Right lobe of liver (tissue), 6 donors: ENCODE measurements at regions not wholly inside any gene's neighbourhood (a gene's known extent, or its start where the extent isn't known, plus 50 kb on each side); places are given as distances from the start of the nearest gene placed in this dataset.

ENCODE experiments used
- ATAC-seq, 4 donors: fragments of 200-7000 bp; cut with Tn5 transposase; one replicate each; pipeline ENCODE4 v1.9.1; 2020; ENCODE audit warnings: mild to moderate bottlenecking in 4 of 4, moderate library complexity in 4 of 4
- DNase-seq, 3 donors: peaks; one replicate each; pipeline ENCODE4 v3.0.0-alpha.2; 2020
- H3K27ac ChIP-seq, 3 donors: fragments of 200-600 bp; one replicate each; pipeline ENCODE4 v1.8.0; 2022
- H3K27me3 ChIP-seq, 2 donors: fragments of 200-600 bp; one replicate each; pipeline ENCODE4 v1.8.0; 2022
- H3K36me3 ChIP-seq, 4 donors: fragments of 200-600 bp; sonication (generic) in 1 of 4; one replicate each; pipeline versions ENCODE4 v1.5.1 to v1.8.0; 2017 to 2022; ENCODE audit warnings: control low read depth in 1 of 4
- H3K4me1 ChIP-seq, 4 donors: fragments of 200-600 bp; sonication (generic) in 1 of 4; one replicate each; pipeline versions ENCODE4 v1.5.1 to v1.8.0; 2017 to 2022; ENCODE audit warnings: control low read depth in 1 of 4
- H3K4me3 ChIP-seq, 3 donors: fragments of 200-600 bp; one replicate each; pipeline ENCODE4 v1.8.0; 2022
- H3K9me3 ChIP-seq, 4 donors: fragments of 200-600 bp; sonication (generic) in 1 of 4; one replicate each; pipeline versions ENCODE4 v1.5.1 to v1.8.0; 2017 to 2022; ENCODE audit warnings: control low read depth in 1 of 4
- CTCF ChIP-seq, 4 donors: fragments of 200-600 bp in 3 of 4; fragments of 450-650 bp in 1 of 4; IDR thresholded peaks; one replicate each; pipeline versions ENCODE4 v1.5.1 to v1.8.0; 2016 to 2022; ENCODE audit warnings: antibody characterized with exemption in 4 of 4, mild to moderate bottlenecking in 2 of 4
- POLR2A ChIP-seq: fragments of 450-650 bp; IDR thresholded peaks from one replicate; pipeline ENCODE4 v1.6.1; 2017; ENCODE audit warnings: antibody characterized with exemption, mild to moderate bottlenecking
- WGBS: methylation state at CpG from one replicate; pipeline ENCODE4 v1.1.6; 2018; ENCODE audit warnings: low coverage, low lambda C conversion rate; ENCODE audit not compliant: insufficient coverage; ENCODE audit errors: missing lambda C conversion rate; 5-methylcytosine and 5-hydroxymethylcytosine counted together
- intact Hi-C, 2 donors: fragments of 100-400 bp; cut with DNase I; formaldehyde crosslinking; loops; one replicate each; pipeline versions ENCODE4 v1.11.2 to v1.14.1; 2022
- donor health status: DM: no; HTN: yes; CAD: no.
- donor health status: DM: no; HTN: no; CAD: no.
- donor health status: DM: no; HTN: no; CAD: no.
- donor health status: DM: no; HTN: yes; CAD: no.
- donor health status: DM: no; HTN: yes; CAD: no.

GRCh38 chr1:208556461-208556860, 312.3 kb upstream of the PLXNA2 start:
- no peak for TF ChIP-seq POLR2A
- no peak for TF ChIP-seq CTCF (IDR thresholded peaks at IDR 0.05)
- H3K27me3 ChIP-seq = no peaks in the 10 kb centered on the region
- H3K36me3 ChIP-seq = no peaks in the 10 kb centered on the region

GRCh38 chr1:208557046-208557722, 313.0 kb upstream of the PLXNA2 start:
- no peaks in the 10 kb centered on the region for H3K36me3 ChIP-seq
- 60% methylated on average over 2 of the region's 2 CpGs for WGBS
- H3K4me1 ChIP-seq = no peaks in the 10 kb centered on the region
- intact Hi-C loops = no loop called here
- H3K27me3 ChIP-seq = no peaks in the 10 kb centered on the region
- no peaks in the 10 kb centered on the region for H3K9me3 ChIP-seq
- ATAC-seq = no peak
- H3K27ac ChIP-seq = no peak overlapping the region
- DNase-seq = no peak
- no peak for TF ChIP-seq CTCF (IDR thresholded peaks at IDR 0.05)
- TF ChIP-seq POLR2A = no peak
- H3K4me3 ChIP-seq = no peak overlapping the region

More at GRCh38 chr1:208556461-208556860, 312.3 kb upstream of the PLXNA2 start:
- DNase-seq (no peak), ATAC-seq (no peak)
- WGBS = 88% methylated on average over 6 of the region's 6 CpGs
- no peaks in the 10 kb centered on the region for H3K4me1 ChIP-seq
- H3K27ac ChIP-seq = no peak overlapping the region
- no peak overlapping the region for H3K4me3 ChIP-seq
- intact Hi-C loops = no loop called here
- H3K9me3 ChIP-seq = no peaks in the 10 kb centered on the region

- DNase-seq = no peak
- 71% methylated on average over 3 of the region's 3 CpGs for WGBS
- intact Hi-C loops = no loop called here
- H3K9me3 ChIP-seq = no peaks in the 10 kb centered on the region
- no peaks in the 10 kb centered on the region for H3K36me3 ChIP-seq
- no peak for ATAC-seq
- no peaks in the 10 kb centered on the region for H3K4me1 ChIP-seq
- H3K4me3 ChIP-seq = no peak overlapping the region
- TF ChIP-seq POLR2A (no peak), CTCF (IDR thresholded peaks at IDR 0.05) (no peak)
- no peak overlapping the region for H3K27ac ChIP-seq
- no peaks in the 10 kb centered on the region for H3K27me3 ChIP-seq
Measured at GRCh38 chr1:208557723-208558094, 313.5 kb upstream of the PLXNA2 start.

GRCh38 chr1:208559597-208560329, 315.6 kb upstream of the PLXNA2 start:
- H3K36me3 ChIP-seq = no peaks in the 10 kb centered on the region
- no peaks in the 10 kb centered on the region for H3K4me1 ChIP-seq
- 57% methylated on average over 5 of the region's 6 CpGs for WGBS
- DNase-seq (no peak), ATAC-seq (no peak)
- H3K27me3 ChIP-seq = no peaks in the 10 kb centered on the region
- TF ChIP-seq CTCF (IDR thresholded peaks at IDR 0.05) = no peak
- TF ChIP-seq POLR2A = no peak
- no peak overlapping the region for H3K27ac ChIP-seq
- no peaks in the 10 kb centered on the region for H3K9me3 ChIP-seq
- intact Hi-C loops = no loop called here
- H3K4me3 ChIP-seq = no peak overlapping the region
